Activated CD8-positive, alpha-beta T cell treated with anti-CD3 and anti-CD28 coated beads for 36 hours (primary cell): ENCODE measurements at regions not wholly inside any gene's neighbourhood (a gene's known extent, or its start where the extent isn't known, plus 50 kb on each side); places are given as distances from the start of the nearest gene placed in this dataset.

Experiments
- ATAC-seq: fragments of 200-7000 bp; cut with Tn5 transposase; one replicate; pipeline ENCODE4 v1.10.0; 2021; ENCODE audit warnings: mild to moderate bottlenecking, moderate library complexity
- CTCF ChIA-PET: fragments of 350-600 bp; sonication (Branson Sonifier 250); formaldehyde crosslinking; loops from one replicate; lab custom pipeline; 2021; ENCODE audit warnings: antibody characterized with exemption; lab: Charles Lee
- POLR2A ChIA-PET: fragments of 350-600 bp; sonication (Branson Sonifier 250); formaldehyde crosslinking; loops from one replicate; lab custom pipeline; 2021; ENCODE audit warnings: antibody characterized with exemption; lab: Charles Lee
- DNase-seq: peaks from one replicate; pipeline ENCODE4 v3.0.0-alpha.2; 2020
- H3K27ac Mint-ChIP-seq: one replicate; pipeline ENCODE4 v1.8.0; 2021; ENCODE audit warnings: mild to moderate bottlenecking, mixed read lengths
- H3K27me3 Mint-ChIP-seq: one replicate; pipeline ENCODE4 v1.8.0; 2021; ENCODE audit warnings: mixed read lengths
- H3K36me3 Mint-ChIP-seq: one replicate; pipeline ENCODE4 v1.8.0; 2021; ENCODE audit warnings: low read depth, mixed read lengths
- H3K4me1 Mint-ChIP-seq: one replicate; pipeline ENCODE4 v1.8.0; 2021; ENCODE audit warnings: low read depth, mixed read lengths
- H3K4me3 Mint-ChIP-seq: one replicate; pipeline ENCODE4 v1.8.0; 2021; ENCODE audit warnings: mild to moderate bottlenecking, moderate library complexity, mixed read lengths
- H3K9me3 Mint-ChIP-seq: one replicate; pipeline ENCODE4 v1.8.0; 2021; ENCODE audit warnings: mixed read lengths
- intact Hi-C: fragments of 100-400 bp; cut with micrococcal nuclease; formaldehyde crosslinking; loops from one replicate; pipeline ENCODE4 v1.10.0; 2022
- TF ChIP-seq, protein P1 (sequence below): fragments of 200-600 bp; IDR thresholded peaks from one replicate; pipeline ENCODE4 v1.8.0; 2022; ENCODE audit warnings: antibody characterized with exemption, mild to moderate bottlenecking

DNA sequence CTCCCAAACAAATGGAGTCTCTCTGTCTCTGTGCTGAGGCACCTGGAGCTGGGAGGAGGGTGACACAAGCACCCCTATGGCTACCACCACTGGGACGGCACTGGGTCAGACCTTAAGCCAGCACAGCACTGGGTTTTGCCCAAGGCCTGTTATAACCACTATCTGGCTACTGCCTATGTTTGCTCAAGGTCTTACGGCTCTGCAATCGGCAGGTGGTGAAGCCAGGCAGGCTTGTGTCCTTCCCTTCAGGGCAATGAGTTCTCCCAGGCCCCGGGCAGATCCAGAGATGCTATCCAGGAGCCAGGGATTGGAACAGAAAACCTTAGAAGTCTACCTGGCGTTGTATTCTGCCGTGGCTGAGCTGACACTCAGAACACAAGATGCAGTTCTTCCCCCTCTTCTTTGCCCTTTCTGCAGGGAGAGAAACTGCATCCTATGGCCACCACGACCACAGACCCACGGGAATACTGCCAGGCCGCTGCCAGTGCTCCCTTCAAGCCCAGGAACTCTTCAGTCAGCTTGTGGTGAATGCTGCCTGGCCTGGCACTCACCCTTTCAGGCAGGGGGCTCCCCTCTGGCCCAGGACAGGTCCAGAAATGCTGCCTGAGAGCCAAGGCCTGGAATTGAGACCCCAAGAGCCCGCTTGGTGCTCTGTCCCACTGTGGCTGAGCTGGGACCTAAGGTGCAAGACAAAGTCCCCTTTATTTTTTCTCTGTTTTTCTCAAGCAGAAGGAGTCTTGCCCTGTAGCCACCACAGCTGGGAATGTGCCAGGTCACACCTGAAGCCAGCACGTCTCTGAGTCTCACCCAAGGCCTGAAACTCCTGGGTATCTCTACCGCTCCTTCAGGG lies 67.0 kb upstream of the FRMD1 start:
- ATAC-seq: no peak
- no peak for DNase-seq
- Mint-ChIP-seq H3K27me3 (peaks cover 18% of the 10 kb centered on the region), H3K36me3 (no peaks in the 10 kb centered on the region), H3K4me1 (no peaks in the 10 kb centered on the region), H3K4me3 (no peak overlapping the region), H3K9me3 (no peaks in the 10 kb centered on the region), H3K27ac (no peak overlapping the region)
- ChIA-PET POLR2A (no interaction called here), CTCF (interaction anchor here (1.4 kb wide), 1 partner anchor 209 kb away, joined by 3 read pairs; no protein-coding TSS in a partner anchor)
- intact Hi-C loops: no loop called here
- TF ChIP-seq, protein P1, sequence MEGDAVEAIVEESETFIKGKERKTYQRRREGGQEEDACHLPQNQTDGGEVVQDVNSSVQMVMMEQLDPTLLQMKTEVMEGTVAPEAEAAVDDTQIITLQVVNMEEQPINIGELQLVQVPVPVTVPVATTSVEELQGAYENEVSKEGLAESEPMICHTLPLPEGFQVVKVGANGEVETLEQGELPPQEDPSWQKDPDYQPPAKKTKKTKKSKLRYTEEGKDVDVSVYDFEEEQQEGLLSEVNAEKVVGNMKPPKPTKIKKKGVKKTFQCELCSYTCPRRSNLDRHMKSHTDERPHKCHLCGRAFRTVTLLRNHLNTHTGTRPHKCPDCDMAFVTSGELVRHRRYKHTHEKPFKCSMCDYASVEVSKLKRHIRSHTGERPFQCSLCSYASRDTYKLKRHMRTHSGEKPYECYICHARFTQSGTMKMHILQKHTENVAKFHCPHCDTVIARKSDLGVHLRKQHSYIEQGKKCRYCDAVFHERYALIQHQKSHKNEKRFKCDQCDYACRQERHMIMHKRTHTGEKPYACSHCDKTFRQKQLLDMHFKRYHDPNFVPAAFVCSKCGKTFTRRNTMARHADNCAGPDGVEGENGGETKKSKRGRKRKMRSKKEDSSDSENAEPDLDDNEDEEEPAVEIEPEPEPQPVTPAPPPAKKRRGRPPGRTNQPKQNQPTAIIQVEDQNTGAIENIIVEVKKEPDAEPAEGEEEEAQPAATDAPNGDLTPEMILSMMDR: no peak

DNA sequence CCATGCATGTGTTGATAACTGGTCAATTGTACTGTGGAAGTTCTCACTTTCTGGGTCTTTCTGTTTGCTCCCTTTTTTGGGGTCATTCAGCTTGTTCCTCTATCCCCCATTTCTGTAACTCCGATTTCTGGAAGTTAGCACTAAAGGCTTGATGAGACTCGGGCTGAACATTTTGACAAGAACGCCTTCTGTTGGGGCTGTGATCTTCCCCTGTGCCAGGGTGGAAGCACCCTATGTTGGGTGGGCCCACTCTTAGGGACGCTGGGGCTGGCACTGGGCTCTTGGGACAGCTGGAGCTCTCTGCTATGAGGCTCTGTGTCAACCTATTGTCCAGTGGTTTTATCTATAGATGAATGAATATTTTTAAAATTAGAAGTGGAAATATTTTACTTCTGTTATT lies 60.1 kb upstream of the FRMD1 start:
- H3K4me1 Mint-ChIP-seq: no peaks in the 10 kb centered on the region
- H3K27ac Mint-ChIP-seq: no peak overlapping the region
- CTCF ChIA-PET: no interaction called here
- POLR2A ChIA-PET: no interaction called here
- TF ChIP-seq, protein P1: no peak
- H3K36me3 Mint-ChIP-seq: no peaks in the 10 kb centered on the region
- intact Hi-C loops: no loop called here
- peaks cover 7% of the 10 kb centered on the region for H3K27me3 Mint-ChIP-seq
- no peaks in the 10 kb centered on the region for H3K9me3 Mint-ChIP-seq
- DNase-seq: no peak
- no peak for ATAC-seq
- H3K4me3 Mint-ChIP-seq: no peak overlapping the region

GRCh38 chr6:168138436-168138835 lies 59.4 kb upstream of the FRMD1 start:
- H3K27ac Mint-ChIP-seq: no peak overlapping the region
- H3K27me3 Mint-ChIP-seq: peaks cover 7% of the 10 kb centered on the region
- H3K4me1 Mint-ChIP-seq: no peaks in the 10 kb centered on the region
- H3K9me3 Mint-ChIP-seq: no peaks in the 10 kb centered on the region
- DNase-seq (no peak), ATAC-seq (no peak)
- intact Hi-C loops: no loop called here
- H3K4me3 Mint-ChIP-seq: no peak overlapping the region
- no peaks in the 10 kb centered on the region for H3K36me3 Mint-ChIP-seq
- TF ChIP-seq, protein P1: no peak
- POLR2A ChIA-PET: no interaction called here
- CTCF ChIA-PET: no interaction called here

GRCh38 chr6:168137024-168137423 lies 58.0 kb upstream of the FRMD1 start:
- ChIA-PET CTCF (no interaction called here), POLR2A (no interaction called here)
- Mint-ChIP-seq H3K36me3 (no peaks in the 10 kb centered on the region), H3K4me1 (no peaks in the 10 kb centered on the region), H3K4me3 (no peak overlapping the region), H3K27ac (no peak overlapping the region), H3K9me3 (no peaks in the 10 kb centered on the region), H3K27me3 (peaks cover 16% of the 10 kb centered on the region)
- intact Hi-C loops: no loop called here
- ATAC-seq (no peak), DNase-seq (no peak)
- TF ChIP-seq, protein P1: no peak

DNA sequence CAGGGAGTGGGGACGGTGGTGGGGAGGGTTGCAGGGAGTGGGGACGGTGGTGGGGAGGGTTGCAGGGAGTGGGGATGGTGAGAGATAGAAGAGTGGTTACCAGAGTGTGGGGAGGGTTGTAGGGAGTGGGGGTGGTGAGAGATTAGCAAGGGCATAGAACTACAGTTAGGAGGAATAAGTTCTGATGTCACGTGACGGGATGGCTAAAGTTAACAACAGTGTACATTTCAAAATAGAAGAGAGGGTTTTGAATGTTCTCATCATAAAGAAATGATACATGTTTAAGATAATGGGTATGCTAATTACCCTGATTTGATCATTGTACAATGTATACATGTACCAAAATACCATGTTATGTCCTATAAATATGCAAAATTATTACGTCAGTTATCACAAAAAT lies 57.6 kb upstream of the FRMD1 start:
- ATAC-seq: no peak
- no peak for DNase-seq
- no peaks in the 10 kb centered on the region for H3K36me3 Mint-ChIP-seq
- intact Hi-C loops: no loop called here
- TF ChIP-seq, protein P1: no peak
- H3K4me1 Mint-ChIP-seq: no peaks in the 10 kb centered on the region
- no peak overlapping the region for H3K27ac Mint-ChIP-seq
- ChIA-PET POLR2A (no interaction called here), CTCF (no interaction called here)
- no peak overlapping the region for H3K4me3 Mint-ChIP-seq
- H3K27me3 Mint-ChIP-seq: peaks cover 20% of the 10 kb centered on the region
- H3K9me3 Mint-ChIP-seq: no peaks in the 10 kb centered on the region
